ENCODE measurements at regions not wholly inside any gene's neighbourhood (a gene's known extent, or its start where the extent isn't known, plus 50 kb on each side); places are given as distances from the start of the nearest gene placed in this dataset.

- Mint-ChIP-seq H3K4me3 (ENCODE audit: low read depth, unreplicated experiment) (no peak overlapping the region), H3K27me3 (ENCODE audit: unreplicated experiment) (no peaks in the 10 kb centered on the region), H3K9me3 (ENCODE audit: low read depth, unreplicated experiment) (no peaks in the 10 kb centered on the region), H3K27ac (ENCODE audit: unreplicated experiment) (no peak overlapping the region), H3K4me1 (ENCODE audit: low read depth, unreplicated experiment) (no peaks in the 10 kb centered on the region), H3K36me3 (ENCODE audit: insufficient read depth, unreplicated experiment) (no peaks in the 10 kb centered on the region)
- CTCF ChIA-PET, result no interaction called here
- no peak for TF ChIP-seq CTCF (IDR thresholded peaks at IDR 0.05; ENCODE audit: unreplicated experiment)
- BruUV-seq (replicated peaks), result no TSS peak
- DNase-seq, result no peak
- intact Hi-C loops (cut with micrococcal nuclease; ENCODE audit: unreplicated experiment), result no loop called here
Observed at GRCh38 chr13:60691268-60691667, 294.2 kb downstream of the TDRD3 start.

DNA sequence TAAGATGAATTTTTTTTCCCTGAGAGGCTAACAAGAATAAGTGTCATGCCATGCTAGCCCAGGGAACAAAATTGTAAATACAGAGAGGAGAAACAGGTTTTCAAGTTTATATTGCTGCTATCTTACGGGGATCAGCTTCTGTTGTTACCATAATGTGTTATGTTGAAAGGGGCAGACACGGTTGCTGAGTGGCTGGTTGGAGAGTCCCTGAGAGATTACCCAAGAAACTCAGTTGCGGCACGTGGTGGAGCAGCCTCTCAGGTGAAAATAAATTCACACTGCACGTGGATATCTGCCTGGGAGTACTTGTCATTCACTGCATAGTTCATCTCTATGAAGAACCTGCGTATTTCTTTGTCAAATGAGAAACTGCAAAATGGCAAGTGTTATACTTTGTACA, 293.6 kb downstream of the TDRD3 start:
- TF ChIP-seq CTCF (IDR thresholded peaks at IDR 0.05; ENCODE audit: unreplicated experiment), result no peak
- Mint-ChIP-seq H3K27me3 (ENCODE audit: unreplicated experiment) (no peaks in the 10 kb centered on the region), H3K9me3 (ENCODE audit: low read depth, unreplicated experiment) (no peaks in the 10 kb centered on the region), H3K36me3 (ENCODE audit: insufficient read depth, unreplicated experiment) (no peaks in the 10 kb centered on the region), H3K4me3 (ENCODE audit: low read depth, unreplicated experiment) (no peak overlapping the region), H3K4me1 (ENCODE audit: low read depth, unreplicated experiment) (no peaks in the 10 kb centered on the region), H3K27ac (ENCODE audit: unreplicated experiment) (no peak overlapping the region)
- intact Hi-C loops (cut with micrococcal nuclease; ENCODE audit: unreplicated experiment), result no loop called here
- CTCF ChIA-PET, result no interaction called here
- no TSS peak for BruUV-seq (replicated peaks)
- DNase-seq, result no peak

DNA sequence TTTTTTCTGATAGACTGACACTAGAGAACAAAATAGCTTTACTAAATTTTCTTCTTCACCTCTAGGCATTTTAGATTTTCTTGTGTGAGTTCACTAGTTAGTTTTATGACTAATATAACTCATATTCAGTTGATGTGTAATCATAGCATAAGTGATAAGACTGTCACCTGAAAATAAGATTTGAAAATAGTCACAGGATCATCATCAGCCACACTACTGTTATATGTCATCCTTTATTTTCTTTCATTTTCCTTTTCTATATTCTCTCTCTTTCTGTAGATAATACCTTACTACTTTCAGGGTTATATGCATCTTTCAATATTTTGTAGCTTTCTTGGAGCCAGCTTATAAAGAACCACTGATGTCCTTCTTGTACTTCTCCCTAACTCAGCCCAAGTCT, 292.6 kb downstream of the TDRD3 start:
- H3K27me3 Mint-ChIP-seq (ENCODE audit: unreplicated experiment), result no peaks in the 10 kb centered on the region
- DNase-seq, result no peak
- CTCF ChIA-PET, result no interaction called here
- H3K4me1 Mint-ChIP-seq (ENCODE audit: low read depth, unreplicated experiment), result no peaks in the 10 kb centered on the region
- TF ChIP-seq CTCF (IDR thresholded peaks at IDR 0.05; ENCODE audit: unreplicated experiment), result no peak
- H3K27ac Mint-ChIP-seq (ENCODE audit: unreplicated experiment), result no peak overlapping the region
- H3K9me3 Mint-ChIP-seq (ENCODE audit: low read depth, unreplicated experiment), result no peaks in the 10 kb centered on the region
- no peaks in the 10 kb centered on the region for H3K36me3 Mint-ChIP-seq (ENCODE audit: insufficient read depth, unreplicated experiment)
- no TSS peak for BruUV-seq (replicated peaks)
- intact Hi-C loops (cut with micrococcal nuclease; ENCODE audit: unreplicated experiment), result no loop called here
- H3K4me3 Mint-ChIP-seq (ENCODE audit: low read depth, unreplicated experiment), result no peak overlapping the region

DNA sequence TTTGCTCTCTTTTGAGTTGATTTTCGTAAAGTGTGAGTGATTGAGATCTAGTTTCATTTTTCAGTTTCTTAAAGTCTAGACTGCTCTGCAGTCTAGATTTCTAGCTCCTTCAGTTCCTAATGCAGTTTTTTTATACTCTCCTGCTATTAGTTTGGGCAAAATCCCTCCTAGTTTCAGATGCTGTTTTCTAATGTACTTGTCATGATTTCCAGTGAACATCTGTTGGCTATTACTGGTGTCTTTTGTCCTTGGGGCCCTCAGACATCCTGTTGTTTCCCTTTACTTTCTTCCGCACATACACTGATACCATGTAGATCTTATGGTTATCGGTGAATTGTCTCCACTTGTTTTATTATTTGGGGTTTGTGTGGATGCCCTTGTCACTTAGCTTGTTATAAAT, 292.1 kb downstream of the TDRD3 start:
- H3K4me3 Mint-ChIP-seq (ENCODE audit: low read depth, unreplicated experiment), result no peak overlapping the region
- no TSS peak for BruUV-seq (replicated peaks)
- no peaks in the 10 kb centered on the region for H3K9me3 Mint-ChIP-seq (ENCODE audit: low read depth, unreplicated experiment)
- H3K4me1 Mint-ChIP-seq (ENCODE audit: low read depth, unreplicated experiment), result no peaks in the 10 kb centered on the region
- intact Hi-C loops (cut with micrococcal nuclease; ENCODE audit: unreplicated experiment), result no loop called here
- CTCF ChIA-PET, result no interaction called here
- H3K27me3 Mint-ChIP-seq (ENCODE audit: unreplicated experiment), result no peaks in the 10 kb centered on the region
- H3K36me3 Mint-ChIP-seq (ENCODE audit: insufficient read depth, unreplicated experiment), result no peaks in the 10 kb centered on the region
- DNase-seq, result no peak
- H3K27ac Mint-ChIP-seq (ENCODE audit: unreplicated experiment), result no peak overlapping the region
- no peak for TF ChIP-seq CTCF (IDR thresholded peaks at IDR 0.05; ENCODE audit: unreplicated experiment)

Measured in Calu3 (cell line).